GM19372 (cell line): ENCODE measurements at regions not wholly inside any gene's neighbourhood (a gene's known extent, or its start where the extent isn't known, plus 50 kb on each side); places are given as distances from the start of the nearest gene placed in this dataset.

Experiments used
- ATAC-seq: cut with Tn5 transposase; IDR thresholded peaks from one replicate; pipeline ENCODE4 v1.9.1; 2021; ENCODE audit warnings: mild to moderate bottlenecking, low read depth, moderate library complexity; ENCODE audit not compliant: unreplicated experiment

GRCh38 chr2:207284556-207285472 is 119.1 kb upstream of the KLF7 start:
- no peak for ATAC-seq

GRCh38 chr2:207285473-207285815 is 119.7 kb upstream of the KLF7 start:
- no peak for ATAC-seq

GRCh38 chr2:207286106-207286505 is 120.4 kb upstream of the KLF7 start:
- ATAC-seq = no peak

- ATAC-seq = peak; percentile 42
Measured at GRCh38 chr2:207288628-207289027, 122.9 kb upstream of the KLF7 start.

GRCh38 chr2:207289295-207290018 is 123.7 kb upstream of the KLF7 start:
- ATAC-seq = no peak

GRCh38 chr2:207290833-207291624 is 125.3 kb upstream of the KLF7 start:
- ATAC-seq = no peak

GRCh38 chr2:207291625-207292252 is 126.0 kb upstream of the KLF7 start:
- ATAC-seq = no peak

- ATAC-seq = no peak
Measured at GRCh38 chr2:207296265-207296948, 130.7 kb upstream of the KLF7 start.

GRCh38 chr2:207300817-207301216 is 135.1 kb upstream of the KLF7 start:
- no peak for ATAC-seq

GRCh38 chr2:207304761-207305160 is 139.0 kb upstream of the KLF7 start:
- ATAC-seq = no peak

GRCh38 chr2:207308519-207309224 is 142.9 kb upstream of the KLF7 start:
- ATAC-seq = no peak

- peak; percentile 74 for ATAC-seq
Measured at GRCh38 chr2:207311316-207312005, 145.7 kb upstream of the KLF7 start.

GRCh38 chr2:207312006-207312356 is 146.2 kb upstream of the KLF7 start:
- ATAC-seq = no peak

- ATAC-seq = no peak
Measured at GRCh38 chr2:207313947-207314346, 148.2 kb upstream of the KLF7 start.

- no peak for ATAC-seq
Measured at GRCh38 chr2:207315131-207315530, 149.4 kb upstream of the KLF7 start.

- no peak for ATAC-seq
Measured at GRCh38 chr2:207316484-207316883, 150.7 kb upstream of the KLF7 start.

GRCh38 chr2:207316906-207317305 is 151.2 kb upstream of the KLF7 start:
- no peak for ATAC-seq

- ATAC-seq = no peak
Measured at GRCh38 chr2:207317378-207317984, 151.7 kb upstream of the KLF7 start.
